HG03159 (cell line): ENCODE measurements at regions not wholly inside any gene's neighbourhood (a gene's known extent, or its start where the extent isn't known, plus 50 kb on each side); places are given as distances from the start of the nearest gene placed in this dataset.
"Not testable (repeated sequence)": the region's sequence is repeated elsewhere in the genome, so short reads cannot be mapped to it uniquely, and the experiment has no call there.

Source experiments
- ATAC-seq: cut with Tn5 transposase; IDR thresholded peaks from one replicate; pipeline ENCODE4 v1.9.1; 2021; ENCODE audit warnings: mild to moderate bottlenecking, moderate library complexity; ENCODE audit not compliant: unreplicated experiment

DNA sequence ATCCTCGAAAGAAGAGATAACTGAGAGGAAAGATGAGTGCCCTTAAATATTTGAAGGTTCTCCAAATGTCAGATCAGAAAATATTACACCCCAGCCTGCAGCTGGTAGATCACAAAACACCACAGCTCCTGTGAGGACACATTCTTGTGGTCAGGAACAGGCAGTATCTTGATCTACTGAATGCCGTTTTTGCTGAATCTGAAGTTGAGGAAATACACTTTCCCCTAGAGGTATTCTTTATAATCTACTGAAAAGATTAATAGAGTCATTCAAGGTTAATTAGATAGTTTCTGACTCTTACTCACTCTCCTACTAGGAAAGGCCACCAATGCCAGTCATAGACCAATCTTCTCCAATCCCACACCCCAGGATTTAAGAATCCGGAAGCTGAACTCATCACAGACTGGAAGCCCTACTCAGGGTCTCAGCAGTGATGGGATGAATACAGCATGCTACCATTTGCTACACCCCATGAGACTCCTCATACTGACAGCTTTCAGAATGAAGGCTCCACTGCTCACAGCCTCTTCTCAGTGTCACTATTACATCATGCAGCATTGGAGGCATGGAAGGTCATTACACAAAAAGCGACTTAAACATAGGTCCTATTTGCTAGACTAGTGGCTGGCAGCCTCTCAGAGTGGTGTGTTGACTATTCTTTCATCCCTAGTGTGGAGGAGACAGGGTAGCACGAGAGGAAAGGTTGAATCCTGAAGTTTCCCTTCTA is 143.9 kb upstream of the SLC1A3 start:
- no peak for ATAC-seq

DNA sequence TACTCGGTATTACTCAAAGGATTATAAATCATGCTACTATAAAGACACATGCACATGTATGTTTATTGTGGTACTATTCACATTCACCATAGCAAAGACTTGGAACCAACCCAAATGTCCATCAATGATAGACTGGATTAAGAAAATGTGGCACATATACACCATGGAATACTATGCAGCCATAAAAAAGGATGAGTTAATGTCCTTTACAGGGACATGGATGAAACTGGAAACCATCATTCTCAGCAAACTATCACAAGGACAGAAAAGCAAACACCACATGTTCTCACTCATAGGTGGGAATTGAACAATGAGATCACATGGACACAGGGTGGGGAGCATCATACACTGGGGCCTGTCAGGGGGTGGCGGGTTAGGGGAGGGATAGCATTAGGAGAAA is 130.5 kb upstream of the SLC1A3 start:
- not testable (repeated sequence) for ATAC-seq

- no peak for ATAC-seq
These were observed 127.6 kb upstream of the SLC1A3 start for GRCh38 chr5:36478646-36479317.

GRCh38 chr5:36481454-36482120 is 124.8 kb upstream of the SLC1A3 start:
- no peak for ATAC-seq

- no peak for ATAC-seq
These were observed 123.6 kb upstream of the SLC1A3 start for GRCh38 chr5:36482812-36483211.

DNA sequence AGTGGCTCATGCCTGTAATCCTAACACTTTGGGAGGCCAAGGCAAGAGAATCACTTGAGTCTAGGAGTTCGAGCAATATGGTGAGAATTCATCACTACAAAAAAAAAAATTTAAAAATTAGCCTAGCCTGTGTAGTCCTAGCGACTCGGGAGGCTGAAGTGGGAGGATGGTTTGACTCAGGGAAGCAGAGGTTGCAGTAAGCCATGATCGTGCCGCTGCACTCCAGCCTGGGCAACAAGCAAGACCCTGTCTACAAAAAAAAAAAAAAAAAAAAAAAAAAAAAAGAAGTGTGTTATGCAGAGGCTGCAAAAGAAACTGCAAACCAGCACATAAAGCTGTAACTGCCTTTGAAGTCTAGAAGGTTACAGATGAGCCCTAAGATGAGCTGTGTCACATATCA is 116.9 kb upstream of the SLC1A3 start:
- ATAC-seq, result no peak

DNA sequence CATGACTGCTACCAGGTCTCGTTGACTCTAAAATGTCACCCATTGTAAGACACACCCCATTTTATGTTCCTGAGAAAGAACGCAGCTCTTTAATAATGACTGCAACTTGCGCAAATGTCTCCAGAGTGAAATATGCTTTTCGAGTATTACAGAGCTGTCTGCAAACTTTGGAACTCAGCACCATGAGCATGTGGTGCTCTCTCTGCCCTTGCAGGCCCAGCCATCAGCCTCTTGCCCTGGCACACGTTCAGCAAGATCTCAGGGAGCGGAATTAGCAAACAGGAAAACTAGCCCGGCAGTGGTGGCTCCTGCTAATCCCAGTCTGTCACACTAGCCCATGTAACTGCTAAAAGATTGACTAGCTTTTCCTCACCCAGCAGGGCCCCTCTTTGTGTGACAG is 114.5 kb upstream of the SLC1A3 start:
- ATAC-seq, result no peak

- no peak for ATAC-seq
These were observed 113.3 kb upstream of the SLC1A3 start for GRCh38 chr5:36492984-36493654.

- ATAC-seq, result no peak
These were observed 112.4 kb upstream of the SLC1A3 start for GRCh38 chr5:36494028-36494427.

DNA sequence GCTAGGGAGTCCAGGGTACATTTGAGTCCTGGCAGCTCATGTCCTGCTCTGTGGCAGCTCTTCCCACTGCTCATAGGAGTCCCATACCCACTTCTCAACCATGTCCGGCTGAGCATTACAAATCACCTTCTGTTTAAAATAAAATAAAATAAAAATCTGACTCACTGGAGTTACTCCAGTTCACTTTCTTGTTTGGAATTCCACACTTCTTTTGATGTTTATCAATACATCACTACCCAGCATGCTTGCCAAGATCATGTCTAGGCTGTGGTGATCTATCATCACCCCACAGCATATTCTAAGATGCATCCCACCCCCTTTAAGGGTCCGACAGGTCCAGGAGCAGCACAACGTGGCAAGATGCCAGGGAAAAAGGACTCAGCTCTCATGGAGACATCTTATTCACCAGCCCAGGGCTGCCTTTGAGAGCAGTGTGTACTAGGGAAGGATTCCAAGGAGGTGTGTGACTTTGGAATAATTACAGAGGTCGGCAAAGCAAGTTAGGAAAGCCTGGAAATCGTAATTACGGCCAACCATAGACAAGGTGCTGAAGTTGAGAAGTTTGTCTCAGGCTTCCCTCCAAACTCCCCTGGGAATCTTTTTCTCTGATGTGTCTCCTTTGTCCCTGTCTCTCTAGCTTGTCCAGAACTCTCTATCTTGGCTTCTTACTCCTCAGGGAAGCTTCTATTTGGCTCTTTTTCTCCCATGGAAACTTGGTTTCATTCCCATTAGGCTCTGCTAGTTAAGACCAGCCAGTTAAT is 111.4 kb upstream of the SLC1A3 start:
- ATAC-seq, result no peak

DNA sequence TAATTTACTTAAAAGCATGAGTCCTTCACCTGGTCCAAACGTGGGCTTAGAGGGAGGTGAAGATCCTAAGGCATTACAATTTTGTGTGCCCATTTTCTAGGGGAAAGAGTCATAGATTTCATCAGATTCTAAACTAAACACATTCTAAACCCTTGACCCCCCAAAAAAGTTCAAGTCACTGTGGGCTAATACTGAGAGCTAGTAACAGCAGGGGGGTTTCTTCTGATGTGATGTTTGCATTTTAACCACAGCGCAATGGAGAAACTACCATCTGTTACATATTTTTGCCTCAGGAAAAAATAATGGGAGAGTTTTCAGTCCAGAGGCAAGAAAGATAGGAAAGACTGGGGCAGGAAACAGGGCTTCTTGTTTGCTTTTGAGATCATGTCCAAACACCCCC is 110.8 kb upstream of the SLC1A3 start:
- ATAC-seq, result no peak

DNA sequence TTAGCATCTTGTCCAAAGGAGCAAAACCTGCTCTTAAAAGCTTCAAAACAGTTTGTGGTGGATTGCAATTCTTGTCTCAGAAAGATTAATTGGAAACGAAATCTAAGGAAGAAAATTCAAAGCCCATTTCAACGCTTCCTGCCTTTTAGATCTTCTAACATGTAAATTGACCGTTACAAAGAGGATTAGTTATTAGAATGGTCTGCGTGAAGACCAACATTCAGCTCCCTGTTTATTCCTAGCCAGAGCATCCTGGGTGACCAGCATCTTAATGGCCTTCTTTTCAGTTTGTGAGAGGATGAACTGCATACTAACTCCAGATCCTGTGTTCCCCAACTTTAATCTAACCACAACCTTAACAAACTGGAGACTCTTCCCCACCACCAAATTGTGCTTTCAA is 109.9 kb upstream of the SLC1A3 start:
- no peak for ATAC-seq

- no peak for ATAC-seq
These were observed 103.8 kb upstream of the SLC1A3 start for GRCh38 chr5:36502608-36503007.

DNA sequence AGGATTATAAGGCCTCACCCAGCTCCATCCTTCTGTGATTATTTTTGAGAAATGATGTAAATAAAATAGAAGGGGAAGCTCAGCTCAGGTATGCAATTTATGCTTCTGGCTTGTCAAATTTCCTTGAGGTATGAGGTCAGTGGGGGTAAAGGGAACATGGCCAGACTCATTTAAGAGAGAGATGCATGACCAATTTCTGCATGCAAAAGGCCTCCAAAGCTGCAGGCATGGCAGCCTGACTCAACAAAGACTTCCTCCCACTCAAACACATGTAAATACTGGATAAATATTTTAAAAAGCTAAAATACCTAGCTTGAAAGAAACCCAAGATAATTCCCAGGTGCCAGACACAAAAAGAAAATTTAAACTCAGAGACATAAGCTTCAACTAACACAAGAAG is 101.4 kb upstream of the SLC1A3 start:
- ATAC-seq, result no peak

DNA sequence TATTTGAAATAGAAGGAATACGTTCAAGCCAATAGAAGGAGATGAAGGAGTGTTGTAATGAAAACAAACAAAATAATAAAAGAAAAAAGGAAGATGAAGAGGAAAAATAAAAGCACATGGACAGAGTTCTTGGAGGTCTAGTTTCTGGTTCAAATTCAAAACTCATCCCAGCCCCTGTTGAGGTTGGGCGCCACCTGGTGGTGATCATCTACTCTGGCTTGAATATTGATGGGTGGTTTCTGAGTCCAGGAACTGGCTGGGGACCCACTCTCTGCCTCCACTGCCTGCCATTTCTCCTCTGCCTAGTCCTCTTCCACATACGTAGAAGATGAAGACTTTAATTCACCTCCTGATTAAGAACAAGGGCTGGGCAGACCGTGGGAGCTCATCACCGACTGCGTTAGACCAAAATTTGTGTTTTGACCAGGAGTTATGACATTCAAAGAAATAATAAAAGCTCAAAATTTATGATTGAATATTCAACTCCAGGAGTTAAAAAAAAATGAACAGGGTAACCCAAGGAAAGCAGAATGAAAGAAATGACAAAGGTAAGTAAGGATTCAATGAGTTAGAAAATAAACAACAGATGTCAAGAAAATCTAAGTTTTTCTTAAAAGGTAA is 99.0 kb upstream of the SLC1A3 start:
- ATAC-seq, result peak; percentile 75

DNA sequence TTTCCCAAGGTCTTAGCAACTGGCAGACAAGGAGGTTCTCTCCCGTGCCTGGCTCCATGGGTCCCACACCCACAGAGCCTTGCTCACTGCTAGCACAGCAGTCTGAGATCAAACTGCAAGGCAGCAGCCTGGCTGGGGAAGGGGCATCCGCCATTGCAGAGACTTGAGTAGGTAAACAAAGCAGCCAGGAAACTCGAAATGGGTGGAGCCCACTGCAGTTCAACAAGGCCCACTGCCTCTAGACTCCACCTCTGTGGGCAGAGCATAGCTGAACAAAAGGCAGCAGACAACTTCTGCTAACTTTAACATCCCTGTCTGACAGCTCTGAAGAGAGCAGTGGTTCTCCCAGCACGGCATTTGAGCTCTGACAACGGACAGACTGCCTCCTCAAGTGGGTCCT is 98.1 kb upstream of the SLC1A3 start:
- not testable (repeated sequence) for ATAC-seq

GRCh38 chr5:36513647-36514046 is 92.8 kb upstream of the SLC1A3 start:
- not testable (repeated sequence) for ATAC-seq

- no peak for ATAC-seq
These were observed 86.5 kb upstream of the SLC1A3 start for GRCh38 chr5:36519881-36520280.

GRCh38 chr5:36521219-36521618 is 85.2 kb upstream of the SLC1A3 start:
- ATAC-seq, result no peak
